Vagina (tissue), 2 donors: ENCODE measurements at regions not wholly inside any gene's neighbourhood (a gene's known extent, or its start where the extent isn't known, plus 50 kb on each side); places are given as distances from the start of the nearest gene placed in this dataset.

Experiments used
- DNase-seq, 2 donors: peaks; one replicate each; pipeline ENCODE4 v3.0.0-alpha.2; 2017; ENCODE audit errors: extremely low spot score in 2 of 2
- H3K27ac ChIP-seq: fragments of 200-600 bp; sonication (generic); one replicate; pipeline ENCODE4 v1.5.1; 2019
- H3K27me3 ChIP-seq: fragments of 200-600 bp; sonication (generic); one replicate; pipeline ENCODE4 v1.5.1; 2019
- H3K36me3 ChIP-seq, 2 donors: fragments of 200-600 bp; sonication (generic); one replicate each; pipeline ENCODE4 v1.5.1; 2017 to 2019
- H3K4me1 ChIP-seq: fragments of 200-600 bp; sonication (generic); one replicate; pipeline ENCODE4 v1.5.1; 2019
- H3K4me3 ChIP-seq, 2 donors: fragments of 200-600 bp; sonication (generic); 1 replicate in 1 of 2; 2 replicates in 1 of 2; pipeline ENCODE4 v1.5.1; 2016 to 2019
- H3K9me3 ChIP-seq: fragments of 200-600 bp; sonication (generic); one replicate; pipeline ENCODE4 v1.5.1; 2019
- CTCF ChIP-seq, 3 experiments: fragments of 450-650 bp in 2 of 3; fragments of 200-600 bp in 1 of 3; sonication (generic) in 1 of 3; IDR thresholded peaks; one replicate each; pipeline ENCODE4 v1.5.1; 2017 to 2019; ENCODE audit warnings: antibody characterized with exemption in 3 of 3, mild to moderate bottlenecking in 2 of 3, moderate library complexity in 2 of 3
- POLR2A ChIP-seq, 2 donors: fragments of 450-650 bp; IDR thresholded peaks; one replicate each; pipeline ENCODE4 v1.6.1; 2017; ENCODE audit warnings: antibody characterized with exemption in 2 of 2, mild to moderate bottlenecking in 2 of 2, moderate library complexity in 2 of 2
- POLR2AphosphoS5 ChIP-seq, 2 donors: sonication (generic); formaldehyde crosslinking; IDR thresholded peaks; one replicate each; pipeline ENCODE4 v1.9.0; 2017; ENCODE audit warnings: antibody characterized with exemption in 2 of 2, mild to moderate bottlenecking in 2 of 2, low read depth in 1 of 2; ENCODE audit not compliant: insufficient read depth in 1 of 2
- intact Hi-C: fragments of 100-400 bp; cut with DNase I; formaldehyde crosslinking; loops from one replicate; pipeline ENCODE4 v1.15.1; 2023

- TF ChIP-seq POLR2A (IDR thresholded peaks at IDR 0.05) = no peak
- TF ChIP-seq POLR2AphosphoS5 (IDR thresholded peaks at IDR 0.05; ENCODE audit: insufficient read depth in 1 of 2, low read depth in 1 of 2) = no peak
- TF ChIP-seq CTCF (IDR thresholded peaks at IDR 0.05) = no peak
- intact Hi-C loops = no loop called here
Measured at GRCh38 chr1:5643360-5644107, 348.7 kb downstream of the NPHP4 start.

GRCh38 chr1:5640845-5641244 lies 351.4 kb downstream of the NPHP4 start:
- DNase-seq = no peak
- H3K27ac ChIP-seq = no peak overlapping the region
- H3K36me3 ChIP-seq = no peaks in the 10 kb centered on the region
- no peaks in the 10 kb centered on the region for H3K4me1 ChIP-seq
- no peak for TF ChIP-seq POLR2AphosphoS5 (IDR thresholded peaks at IDR 0.05; ENCODE audit: insufficient read depth in 1 of 2, low read depth in 1 of 2)
- no peak for TF ChIP-seq POLR2A (IDR thresholded peaks at IDR 0.05)
- no peak for TF ChIP-seq CTCF (IDR thresholded peaks at IDR 0.05)
- H3K27me3 ChIP-seq = no peaks in the 10 kb centered on the region
- no peak overlapping the region for H3K4me3 ChIP-seq
- intact Hi-C loops = no loop called here
- no peaks in the 10 kb centered on the region for H3K9me3 ChIP-seq

More at GRCh38 chr1:5643360-5644107, 348.7 kb downstream of the NPHP4 start:
- H3K4me3 ChIP-seq = no peak overlapping the region
- H3K9me3 ChIP-seq = no peaks in the 10 kb centered on the region
- H3K4me1 ChIP-seq = no peaks in the 10 kb centered on the region
- no peaks in the 10 kb centered on the region for H3K27me3 ChIP-seq
- DNase-seq = peak in 1 of 2 donors; percentile 77
- H3K36me3 ChIP-seq = no peaks in the 10 kb centered on the region
- H3K27ac ChIP-seq = no peak overlapping the region

- Histone ChIP-seq H3K9me3 (no peaks in the 10 kb centered on the region), H3K27ac (no peak overlapping the region), H3K4me1 (no peaks in the 10 kb centered on the region), H3K4me3 (no peak overlapping the region), H3K36me3 (no peaks in the 10 kb centered on the region), H3K27me3 (no peaks in the 10 kb centered on the region)
- no peak for DNase-seq
- TF ChIP-seq CTCF (IDR thresholded peaks at IDR 0.05) (no peak), POLR2A (IDR thresholded peaks at IDR 0.05) (no peak)
- intact Hi-C loops = no loop called here
Measured at GRCh38 chr1:5639106-5639722, 353.0 kb downstream of the NPHP4 start.

GRCh38 chr1:5638582-5638981 lies 353.6 kb downstream of the NPHP4 start:
- TF ChIP-seq POLR2AphosphoS5 (IDR thresholded peaks at IDR 0.05; ENCODE audit: insufficient read depth in 1 of 2, low read depth in 1 of 2) = no peak
- TF ChIP-seq CTCF (IDR thresholded peaks at IDR 0.05) = no peak
- no peak for TF ChIP-seq POLR2A (IDR thresholded peaks at IDR 0.05)
- intact Hi-C loops = no loop called here

GRCh38 chr1:5637171-5637570 lies 355.1 kb downstream of the NPHP4 start:
- H3K4me3 ChIP-seq = no peak overlapping the region
- peak in 1 of 2 donors; percentile 12 for DNase-seq
- no peak overlapping the region for H3K27ac ChIP-seq
- intact Hi-C loops = no loop called here
- no peaks in the 10 kb centered on the region for H3K27me3 ChIP-seq
- H3K9me3 ChIP-seq = no peaks in the 10 kb centered on the region
- TF ChIP-seq POLR2AphosphoS5 (IDR thresholded peaks at IDR 0.05; ENCODE audit: insufficient read depth in 1 of 2, low read depth in 1 of 2) = no peak
- TF ChIP-seq CTCF (IDR thresholded peaks at IDR 0.05) = no peak
- TF ChIP-seq POLR2A (IDR thresholded peaks at IDR 0.05) = no peak
- H3K36me3 ChIP-seq = no peaks in the 10 kb centered on the region
- no peaks in the 10 kb centered on the region for H3K4me1 ChIP-seq

More at GRCh38 chr1:5638582-5638981, 353.6 kb downstream of the NPHP4 start:
- no peaks in the 10 kb centered on the region for H3K36me3 ChIP-seq
- DNase-seq = no peak
- no peaks in the 10 kb centered on the region for H3K9me3 ChIP-seq
- H3K4me3 ChIP-seq = no peak overlapping the region
- no peaks in the 10 kb centered on the region for H3K27me3 ChIP-seq
- no peak overlapping the region for H3K27ac ChIP-seq
- H3K4me1 ChIP-seq = no peaks in the 10 kb centered on the region
